ENCODE measurements at regions not wholly inside any gene's neighbourhood (a gene's known extent, or its start where the extent isn't known, plus 50 kb on each side); places are given as distances from the start of the nearest gene placed in this dataset.

DNA sequence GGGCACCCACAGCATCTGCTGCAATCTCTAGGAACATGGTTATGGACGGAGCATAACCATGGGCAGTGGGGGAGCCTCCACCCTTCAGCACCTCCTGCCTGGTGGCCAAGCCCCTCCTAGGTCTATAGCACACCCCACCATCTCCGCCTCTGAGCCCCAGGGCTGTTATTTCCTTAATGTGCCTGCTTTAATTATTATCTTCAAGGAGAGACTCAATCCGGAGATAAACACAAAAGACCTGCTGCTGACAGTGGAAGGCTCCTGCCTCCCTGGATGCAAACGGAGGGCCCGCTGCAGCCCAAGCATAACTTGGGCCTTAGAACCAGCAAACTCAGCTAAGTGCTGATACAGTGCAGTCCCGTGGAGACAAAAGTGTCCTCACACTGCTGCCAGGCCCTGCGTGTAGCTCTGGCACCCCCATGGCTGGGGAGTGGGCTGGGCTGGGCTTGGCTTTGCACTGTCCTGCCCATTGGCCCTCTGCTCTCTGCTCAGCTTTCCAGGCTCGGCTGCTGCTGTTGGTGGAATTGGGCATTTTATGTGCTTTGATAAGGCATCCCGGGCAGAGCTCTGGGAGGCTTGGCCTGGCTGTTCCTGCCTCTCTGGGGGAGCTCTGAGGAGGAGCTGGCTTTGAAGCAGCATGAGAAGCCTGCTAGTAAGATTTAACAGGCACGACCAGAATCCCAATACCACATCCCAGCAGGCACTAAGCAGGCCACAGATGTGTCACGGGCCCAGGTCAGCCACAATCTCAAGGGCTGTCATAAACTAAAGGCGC lies 620.2 kb downstream of the PTPRU start:
- no peak for TF ChIP-seq ZNF274 (IDR thresholded peaks at IDR 0.05; ENCODE audit: low read depth, low read length)
- no peak for TF ChIP-seq SUZ12 (IDR thresholded peaks at IDR 0.05; ENCODE audit: extremely low read depth, insufficient read depth, insufficient read length)

Measured in NT2/D1 (cell line).